ENCODE measurements at regions not wholly inside any gene's neighbourhood (a gene's known extent, or its start where the extent isn't known, plus 50 kb on each side); places are given as distances from the start of the nearest gene placed in this dataset.
"Not testable (repeated sequence)": the region's sequence is repeated elsewhere in the genome, so short reads cannot be mapped to it uniquely, and the experiment has no call there.

- no peak for DNase-seq
Measured at GRCh38 chr5:121503111-121503840, 348.4 kb upstream of the FTMT start.

- DNase-seq: no peak
Measured at GRCh38 chr5:121516997-121517396, 334.7 kb upstream of the FTMT start.

GRCh38 chr5:121525706-121526105 is 326.0 kb upstream of the FTMT start:
- peak; percentile 1 for DNase-seq

GRCh38 chr5:121526908-121527307 is 324.8 kb upstream of the FTMT start:
- no peak for DNase-seq

GRCh38 chr5:121533814-121534213 is 317.9 kb upstream of the FTMT start:
- DNase-seq: no peak

- DNase-seq: no peak
Measured at GRCh38 chr5:121550989-121551388, 300.7 kb upstream of the FTMT start.

GRCh38 chr5:121559832-121560231 is 291.9 kb upstream of the FTMT start:
- DNase-seq: no peak

- no peak for DNase-seq
Measured at GRCh38 chr5:121572061-121572460, 279.6 kb upstream of the FTMT start.

GRCh38 chr5:121573721-121574382 is 277.8 kb upstream of the FTMT start:
- DNase-seq: no peak

GRCh38 chr5:121581588-121581987 is 270.1 kb upstream of the FTMT start:
- DNase-seq: no peak

GRCh38 chr5:121596882-121597281 is 254.8 kb upstream of the FTMT start:
- DNase-seq: no peak

GRCh38 chr5:121608826-121609225 is 242.9 kb upstream of the FTMT start:
- no peak for DNase-seq

GRCh38 chr5:121624035-121624434 is 227.6 kb upstream of the FTMT start:
- DNase-seq: no peak

- no peak for DNase-seq
Measured at GRCh38 chr5:121628783-121629182, 222.9 kb upstream of the FTMT start.

GRCh38 chr5:121630402-121630801 is 221.3 kb upstream of the FTMT start:
- DNase-seq: peak; percentile 12

- no peak for DNase-seq
Measured at GRCh38 chr5:121634946-121635345, 216.7 kb upstream of the FTMT start.

- DNase-seq: no peak
Measured at GRCh38 chr5:121638126-121638525, 213.6 kb upstream of the FTMT start.

GRCh38 chr5:121640298-121640697 is 211.4 kb upstream of the FTMT start:
- DNase-seq: no peak

- no peak for DNase-seq
Measured at GRCh38 chr5:121658221-121658620, 193.5 kb upstream of the FTMT start.

- no peak for DNase-seq
Measured at GRCh38 chr5:121660142-121660541, 191.5 kb upstream of the FTMT start.

- not testable (repeated sequence) for DNase-seq
Measured at GRCh38 chr5:121665542-121665941, 186.1 kb upstream of the FTMT start.

GRCh38 chr5:121667292-121667691 is 184.4 kb upstream of the FTMT start:
- DNase-seq: no peak

GRCh38 chr5:121668635-121669034 is 183.0 kb upstream of the FTMT start:
- DNase-seq: peak; percentile 18

- DNase-seq: no peak
Measured at GRCh38 chr5:121671624-121672023, 180.1 kb upstream of the FTMT start.

GRCh38 chr5:121675924-121676323 is 175.8 kb upstream of the FTMT start:
- DNase-seq: no peak
